HepG2 (cell line): ENCODE measurements at regions not wholly inside any gene's neighbourhood (a gene's known extent, or its start where the extent isn't known, plus 50 kb on each side); places are given as distances from the start of the nearest gene placed in this dataset.

Experiments
- ATAC-seq: fragments of 200-7000 bp; cut with Tn5 transposase; 3 replicates; pipeline ENCODE4 v1.9.1; 2020; ENCODE audit warnings: mild to moderate bottlenecking, moderate library complexity
- BruUV-seq: library from RNA; stranded (reverse); fragments of 400-500 nt; replicated peaks from 2 replicates; lab custom pipeline; 2021; lab: Mats Ljungman, UMichigan
- CTCF ChIA-PET: fragments of 300-600 bp; formaldehyde crosslinking; extraction: SDS; loops from one replicate; lab custom pipeline; 2021; ENCODE audit warnings: low total read pairs, inconsistent platforms, low intra/inter-chr PET ratio; lab: Yijun Ruan, JAX
- POLR2A ChIA-PET: fragments of 350-600 bp; sonication (Branson Sonifier 250); formaldehyde crosslinking; loops from one replicate; lab custom pipeline; 2020; ENCODE audit warnings: antibody characterized with exemption, inconsistent platforms; lab: Yijun Ruan, JAX
- DNase-seq: peaks from one replicate; pipeline ENCODE4 v3.0.0-alpha.2; 2015; ENCODE audit warnings: low spot score
- FAIRE-seq: peaks from 3 replicates; lab custom pipeline; 2011; peaks lifted over from hg19 to GRCh38; lab: Jason Lieb, UNC
- H2AFZ ChIP-seq: one replicate; pipeline ENCODE4 v1.6.1; 2011; ENCODE audit warnings: low read length, inconsistent platforms
- H3K27ac ChIP-seq: fragments of 300-600 bp; 3 replicates; pipeline ENCODE4 v1.8.0; 2011; ENCODE audit warnings: mixed run types, mild to moderate bottlenecking, mixed read lengths, low read length, inconsistent platforms; ENCODE audit not compliant: insufficient read depth; ENCODE audit errors: extremely low read length
- H3K27me3 ChIP-seq, 2 experiments: fragments of 200-600 bp in 1 of 2; 2 replicates in 1 of 2; 3 replicates in 1 of 2; pipeline versions ENCODE4 v1.6.0 to v1.8.0; 2011; ENCODE audit warnings: low read length in 2 of 2, mild to moderate bottlenecking in 2 of 2, moderate library complexity in 2 of 2, inconsistent platforms in 1 of 2; ENCODE audit not compliant: insufficient read depth in 2 of 2, control insufficient read depth in 1 of 2
- H3K36me3 ChIP-seq, 2 experiments: fragments of 200-600 bp in 1 of 2; replicated peaks in 1 of 2; 2 replicates in 1 of 2; 3 replicates in 1 of 2; pipeline versions ENCODE4 v1.5.1 to v1.8.0; 2011; ENCODE audit warnings: low read length in 2 of 2, inconsistent platforms in 1 of 2; ENCODE audit not compliant: insufficient read depth in 2 of 2, control insufficient read depth in 1 of 2
- H3K4me1 ChIP-seq: 2 replicates; pipeline ENCODE4 v1.5.1; 2012; ENCODE audit warnings: low read length, inconsistent platforms; ENCODE audit not compliant: insufficient read depth
- H3K4me2 ChIP-seq: 2 replicates; pipeline ENCODE4 v1.6.0; 2011; ENCODE audit warnings: low read depth, low read length, inconsistent platforms
- H3K4me3 ChIP-seq, 3 experiments: fragments of 200-600 bp in 1 of 3; sonication (generic), shearing (Covaris generic) in 1 of 3; replicated peaks in 1 of 3; 2 replicates each; pipeline ENCODE4 v1.5.1; 2011 to 2016; ENCODE audit warnings: low read length in 3 of 3, inconsistent platforms in 2 of 3, low read depth in 2 of 3, mild to moderate bottlenecking in 2 of 3, control low read depth in 1 of 3, mixed read lengths in 1 of 3; ENCODE audit not compliant: insufficient read depth in 1 of 3
- H3K79me2 ChIP-seq: one replicate; pipeline ENCODE4 v1.6.1; 2011; ENCODE audit warnings: low read length, inconsistent platforms; ENCODE audit not compliant: insufficient read depth
- H3K9ac ChIP-seq: 2 replicates; pipeline ENCODE4 v1.6.0; 2011; ENCODE audit warnings: mild to moderate bottlenecking, low read depth, low read length, inconsistent platforms; ENCODE audit not compliant: insufficient read depth
- H3K9me3 ChIP-seq: 2 replicates; pipeline ENCODE4 v1.5.1; 2012; ENCODE audit warnings: mild to moderate bottlenecking, low read length
- H4K20me1 ChIP-seq: 2 replicates; pipeline ENCODE4 v1.6.0; 2011; ENCODE audit warnings: inconsistent platforms, mild to moderate bottlenecking, low read length, moderate library complexity; ENCODE audit not compliant: insufficient read depth
- CBX5 ChIP-seq: sonication (generic); formaldehyde crosslinking; IDR thresholded peaks from 2 replicates; pipeline ENCODE4 v1.4.0; 2020; ENCODE audit warnings: missing genetic modification reagents, borderline replicate concordance
- CEBPG ChIP-seq: IDR thresholded peaks from 2 replicates; pipeline ENCODE4 v1.6.1; 2016
- FOXA1 ChIP-seq, 2 experiments: fragments of 450-650 bp in 1 of 2; sonication (generic) in 1 of 2; formaldehyde crosslinking in 1 of 2; IDR thresholded peaks; 2 replicates each; pipeline versions ENCODE4 v1.4.0 to v1.6.1; 2016 to 2020; ENCODE audit warnings: missing genetic modification reagents in 1 of 2
- HDAC6 ChIP-seq: fragments of 200-600 bp; sonication (generic); IDR thresholded peaks from 2 replicates; pipeline ENCODE4 v1.7.0; 2017; ENCODE audit warnings: mild to moderate bottlenecking, antibody characterized with exemption, low read length, low read depth
- NFYC ChIP-seq: IDR thresholded peaks from 2 replicates; pipeline ENCODE4 v1.6.1; 2016; ENCODE audit warnings: missing genetic modification reagents, missing compliant biosample characterization
- SCMH1 ChIP-seq: sonication (generic); formaldehyde crosslinking; IDR thresholded peaks from 2 replicates; pipeline ENCODE4 v1.9.0; 2021; ENCODE audit warnings: missing genetic modification reagents, mild to moderate bottlenecking, borderline replicate concordance
- SKI ChIP-seq: fragments of 450-650 bp; IDR thresholded peaks from one replicate; pipeline ENCODE4 v1.6.1; 2018; ENCODE audit warnings: mild to moderate bottlenecking; ENCODE audit not compliant: partially characterized antibody
- SNRNP70 ChIP-seq: fragments of 200-400 bp; formaldehyde crosslinking; IDR thresholded peaks from 2 replicates; pipeline ENCODE4 v1.6.1; 2017; ENCODE audit warnings: mild to moderate bottlenecking, low read depth, low read length, moderate library complexity
- SYNCRIP ChIP-seq: fragments of 200-400 bp; formaldehyde crosslinking; IDR thresholded peaks from 2 replicates; pipeline ENCODE4 v1.6.1; 2018; ENCODE audit warnings: mild to moderate bottlenecking, low read depth, low read length; ENCODE audit not compliant: insufficient read depth
- TAF15 ChIP-seq: fragments of 200-400 bp; formaldehyde crosslinking; IDR thresholded peaks from one replicate; pipeline ENCODE4 v1.6.1; 2018; ENCODE audit warnings: mild to moderate bottlenecking, low read depth, low read length; ENCODE audit not compliant: poor library complexity, severe bottlenecking
- ZNF142 ChIP-seq: sonication (generic); formaldehyde crosslinking; IDR thresholded peaks from 2 replicates; pipeline ENCODE4 v1.4.0; 2020; ENCODE audit warnings: missing genetic modification reagents
- WGBS: methylation state at CpG from one replicate; pipeline ENCODE4 v1.1.6; 2017; ENCODE audit warnings: low lambda C conversion rate; 5-methylcytosine and 5-hydroxymethylcytosine counted together
- in situ Hi-C: cut with HindIII; loops from 2 replicates; pipeline ENCODE4 v1.10.0; 2017; ENCODE audit warnings: low pct_unique_long_range_greater_than_20kb; ENCODE audit not compliant: extremely low pct_ligation_motif_present
- intact Hi-C: fragments of 100-400 bp; cut with micrococcal nuclease; formaldehyde crosslinking; loops from one replicate; pipeline ENCODE4 v1.10.0; 2022; ENCODE audit not compliant: unreplicated experiment
- TF ChIP-seq, protein P1 (sequence below): sonication (generic); formaldehyde crosslinking; IDR thresholded peaks from 2 replicates; pipeline ENCODE4 v1.4.0; 2020; ENCODE audit warnings: mild to moderate bottlenecking, missing genetic modification reagents

DNA sequence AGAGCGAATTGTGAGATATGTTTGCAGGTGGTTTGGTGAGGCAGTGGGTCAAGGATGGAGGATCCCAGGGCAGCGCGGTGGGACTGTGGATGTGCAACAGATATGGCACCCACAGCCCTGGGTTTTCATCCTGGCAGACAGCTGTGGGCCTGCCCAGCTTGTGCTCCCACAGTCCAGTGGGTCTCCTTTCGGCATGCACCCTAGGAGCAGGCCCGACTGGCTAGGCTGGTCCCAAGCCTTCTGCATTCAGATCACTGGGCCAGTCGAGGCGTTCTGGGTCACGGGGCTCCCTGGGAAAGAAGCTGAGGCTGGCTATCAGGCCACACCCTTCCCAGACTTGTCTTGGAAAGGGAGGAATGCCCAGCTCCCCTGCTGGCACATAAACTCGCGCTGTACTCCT lies 2289.6 kb downstream of the ARAP2 start:
- BruUV-seq = no TSS peak
- Histone ChIP-seq H3K4me1 (no peaks in the 10 kb centered on the region), H3K4me3 (no peak overlapping the region), H2AFZ (no peak overlapping the region), H4K20me1 (no peaks in the 10 kb centered on the region), H3K9ac (no peak overlapping the region), H3K79me2 (no peaks in the 10 kb centered on the region), H3K27ac (no peak overlapping the region), H3K9me3 (peaks cover 60% of the 10 kb centered on the region), H3K27me3 (no peaks in the 10 kb centered on the region), H3K36me3 (no peaks in the 10 kb centered on the region), H3K4me2 (no peak overlapping the region)
- no peak for FAIRE-seq
- ATAC-seq = no peak
- no peak for DNase-seq
- WGBS = 89% methylated on average over 3 of the region's 10 CpGs
- ChIA-PET CTCF (no interaction called here), POLR2A (no interaction called here)
- intact Hi-C loops = no loop called here
- in situ Hi-C loops = no loop called here
- TF ChIP-seq, protein P1, sequence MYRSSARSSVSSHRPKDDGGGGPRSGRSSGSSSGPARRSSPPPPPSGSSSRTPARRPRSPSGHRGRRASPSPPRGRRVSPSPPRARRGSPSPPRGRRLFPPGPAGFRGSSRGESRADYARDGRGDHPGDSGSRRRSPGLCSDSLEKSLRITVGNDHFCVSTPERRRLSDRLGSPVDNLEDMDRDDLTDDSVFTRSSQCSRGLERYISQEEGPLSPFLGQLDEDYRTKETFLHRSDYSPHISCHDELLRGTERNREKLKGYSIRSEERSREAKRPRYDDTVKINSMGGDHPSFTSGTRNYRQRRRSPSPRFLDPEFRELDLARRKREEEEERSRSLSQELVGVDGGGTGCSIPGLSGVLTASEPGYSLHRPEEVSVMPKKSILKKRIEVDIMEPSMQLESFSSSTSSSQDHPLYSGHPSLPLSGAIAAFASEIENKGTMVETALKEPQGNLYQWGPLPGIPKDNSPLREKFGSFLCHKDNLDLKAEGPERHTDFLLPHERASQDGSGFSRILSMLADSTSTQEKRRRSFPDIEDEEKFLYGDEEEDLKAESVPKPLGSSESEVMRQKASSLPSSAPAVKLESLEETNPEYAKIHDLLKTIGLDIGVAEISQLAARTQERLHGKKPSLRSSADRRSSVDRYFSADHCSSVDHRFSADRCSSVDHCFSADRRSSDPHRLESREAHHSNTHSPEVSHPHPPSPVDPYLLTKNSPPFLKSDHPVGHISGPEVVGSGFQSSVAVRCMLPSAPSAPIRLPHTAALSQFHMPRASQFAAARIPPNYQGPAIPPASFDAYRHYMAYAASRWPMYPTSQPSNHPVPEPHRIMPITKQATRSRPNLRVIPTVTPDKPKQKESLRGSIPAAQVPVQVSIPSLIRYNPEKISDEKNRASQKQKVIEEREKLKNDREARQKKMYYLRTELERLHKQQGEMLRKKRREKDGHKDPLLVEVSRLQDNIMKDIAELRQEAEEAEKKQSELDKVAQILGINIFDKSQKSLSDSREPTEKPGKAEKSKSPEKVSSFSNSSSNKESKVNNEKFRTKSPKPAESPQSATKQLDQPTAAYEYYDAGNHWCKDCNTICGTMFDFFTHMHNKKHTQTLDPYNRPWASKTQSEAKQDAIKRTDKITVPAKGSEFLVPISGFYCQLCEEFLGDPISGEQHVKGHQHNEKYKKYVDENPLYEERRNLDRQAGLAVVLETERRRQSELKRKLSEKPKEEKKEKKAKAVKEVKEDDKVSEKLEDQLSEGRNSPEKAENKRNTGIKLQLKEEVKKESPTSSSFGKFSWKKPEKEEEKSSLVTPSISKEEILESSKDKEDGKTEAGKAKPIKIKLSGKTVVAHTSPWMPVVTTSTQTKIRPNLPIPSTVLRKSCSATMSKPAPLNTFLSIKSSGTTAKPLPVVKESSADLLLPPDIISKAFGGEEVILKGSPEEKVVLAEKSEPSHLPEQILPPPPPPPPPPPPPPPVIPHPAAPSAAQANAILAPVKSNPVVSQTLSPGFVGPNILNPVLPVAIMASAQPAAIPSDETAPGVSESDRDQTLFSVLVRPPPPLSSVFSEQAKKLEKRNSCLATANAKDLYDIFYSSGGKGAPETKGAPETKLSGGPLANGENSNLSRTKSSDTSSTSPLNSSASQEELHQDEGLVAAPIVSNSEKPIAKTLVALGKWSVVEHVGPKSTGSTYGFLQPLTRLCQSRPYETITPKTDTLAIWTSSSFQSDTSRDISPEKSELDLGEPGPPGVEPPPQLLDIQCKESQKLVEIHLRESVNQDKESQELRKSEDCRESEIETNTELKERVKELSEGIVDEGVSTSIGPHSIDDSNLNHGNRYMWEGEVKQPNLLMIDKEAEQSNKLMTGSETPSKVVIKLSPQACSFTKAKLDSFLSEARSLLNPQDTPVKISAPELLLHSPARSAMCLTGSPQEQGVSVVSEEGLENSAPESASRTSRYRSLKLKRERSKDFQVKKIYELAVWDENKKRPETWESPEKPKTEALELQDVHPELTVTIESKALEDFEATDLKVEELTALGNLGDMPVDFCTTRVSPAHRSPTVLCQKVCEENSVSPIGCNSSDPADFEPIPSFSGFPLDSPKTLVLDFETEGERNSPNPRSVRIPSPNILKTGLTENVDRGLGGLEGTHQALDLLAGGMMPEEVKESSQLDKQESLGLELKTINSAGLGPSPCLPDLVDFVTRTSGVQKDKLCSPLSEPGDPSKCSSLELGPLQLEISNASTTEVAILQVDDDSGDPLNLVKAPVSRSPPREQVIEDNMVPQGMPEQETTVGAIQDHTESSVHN (CRISPR knock-in tag) = no peak
- TF ChIP-seq SNRNP70 (no peak), NFYC (no peak), TAF15 (no peak), SCMH1 (CRISPR knock-in tag) (no peak), ZNF142 (CRISPR knock-in tag) (no peak), SKI (no peak), HDAC6 (no peak), CEBPG (CRISPR knock-in tag) (no peak), SYNCRIP (no peak), FOXA1 (IDR thresholded peaks at IDR 0.05) (no peak), FOXA1 (CRISPR knock-in tag; IDR thresholded peaks at IDR 0.05) (no peak), CBX5 (CRISPR knock-in tag) (no peak)
